ENCODE measurements at regions not wholly inside any gene's neighbourhood (a gene's known extent, or its start where the extent isn't known, plus 50 kb on each side); places are given as distances from the start of the nearest gene placed in this dataset.
"Not testable (repeated sequence)": the region's sequence is repeated elsewhere in the genome, so short reads cannot be mapped to it uniquely, and the experiment has no call there.

- TF ChIP-seq CTCF, POLR2A (IDR thresholded peaks at IDR 0.05): not testable (repeated sequence)
Measured at GRCh38 chr16:29116207-29116606, 131.4 kb downstream of the LAT start.
